GDM1 (cell line): ENCODE measurements at regions not wholly inside any gene's neighbourhood (a gene's known extent, or its start where the extent isn't known, plus 50 kb on each side); places are given as distances from the start of the nearest gene placed in this dataset.

ENCODE experiments used
- DNase-seq: peaks from one replicate; lab custom pipeline; 2025; lab: John Stamatoyannopoulos, UW

DNA sequence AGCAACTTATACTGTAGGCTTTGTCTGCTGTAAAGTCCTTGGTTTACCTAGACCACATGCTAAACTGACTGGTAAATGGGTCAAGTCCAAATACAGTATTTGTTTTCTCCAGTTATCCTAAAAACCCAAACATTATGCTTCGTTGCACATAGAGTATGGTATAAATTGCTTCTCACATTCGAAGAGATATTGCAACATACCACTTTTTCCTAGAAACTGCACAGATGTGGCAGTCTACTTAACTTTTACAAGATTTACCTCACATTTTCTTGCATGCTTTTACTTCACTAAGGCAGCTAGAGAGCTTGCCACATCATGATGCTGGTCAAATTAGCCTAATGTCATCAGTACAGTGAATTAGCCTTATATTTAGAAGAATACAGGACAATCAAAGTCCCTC is 66.0 kb upstream of the SCN7A start:
- no peak for DNase-seq

DNA sequence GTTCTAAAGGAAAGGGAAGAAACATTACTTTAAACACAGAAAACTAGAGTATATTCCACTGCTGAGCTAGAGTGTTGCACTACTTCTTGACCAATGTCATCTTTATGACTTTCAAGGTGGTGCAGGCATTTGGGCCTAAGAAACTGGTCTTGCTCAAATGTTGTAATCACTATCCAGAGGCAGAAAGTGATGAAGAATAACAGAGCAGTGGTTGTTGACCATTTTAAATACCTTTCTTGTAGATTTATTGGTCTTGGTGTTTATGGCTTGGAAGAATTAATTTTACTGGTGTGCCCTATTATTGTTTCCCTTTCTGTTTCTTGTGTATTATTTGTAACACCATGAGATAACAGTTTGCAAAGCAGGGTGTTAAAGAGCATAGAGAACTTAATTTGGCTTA is 56.9 kb upstream of the SCN7A start:
- DNase-seq = no peak

DNA sequence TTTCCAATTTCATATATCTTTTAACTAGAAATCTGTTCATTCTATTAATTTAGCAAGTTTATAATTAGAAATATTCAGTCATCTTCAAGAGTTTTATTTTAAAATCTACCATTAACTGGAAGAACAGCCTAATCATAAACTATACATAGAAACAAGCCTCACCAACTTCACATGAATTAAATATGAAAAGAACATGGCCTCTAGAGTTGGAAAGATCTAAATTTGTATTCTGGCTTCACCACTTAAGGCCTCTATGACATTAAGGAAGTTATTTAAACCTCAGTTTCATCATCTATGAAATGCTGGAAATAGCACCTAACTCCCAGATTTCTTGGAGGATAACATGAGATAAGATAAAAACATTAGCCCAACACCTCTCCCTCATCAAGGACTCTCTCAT is 51.4 kb upstream of the SCN7A start:
- DNase-seq = no peak
